DMS 273 (cell line): ENCODE measurements at regions not wholly inside any gene's neighbourhood (a gene's known extent, or its start where the extent isn't known, plus 50 kb on each side); places are given as distances from the start of the nearest gene placed in this dataset.
"Not testable (repeated sequence)": the region's sequence is repeated elsewhere in the genome, so short reads cannot be mapped to it uniquely, and the experiment has no call there.

Source experiments
- DNase-seq: peaks from one replicate; lab custom pipeline; 2025; ENCODE audit not compliant: unreplicated experiment; lab: John Stamatoyannopoulos, UW

DNA sequence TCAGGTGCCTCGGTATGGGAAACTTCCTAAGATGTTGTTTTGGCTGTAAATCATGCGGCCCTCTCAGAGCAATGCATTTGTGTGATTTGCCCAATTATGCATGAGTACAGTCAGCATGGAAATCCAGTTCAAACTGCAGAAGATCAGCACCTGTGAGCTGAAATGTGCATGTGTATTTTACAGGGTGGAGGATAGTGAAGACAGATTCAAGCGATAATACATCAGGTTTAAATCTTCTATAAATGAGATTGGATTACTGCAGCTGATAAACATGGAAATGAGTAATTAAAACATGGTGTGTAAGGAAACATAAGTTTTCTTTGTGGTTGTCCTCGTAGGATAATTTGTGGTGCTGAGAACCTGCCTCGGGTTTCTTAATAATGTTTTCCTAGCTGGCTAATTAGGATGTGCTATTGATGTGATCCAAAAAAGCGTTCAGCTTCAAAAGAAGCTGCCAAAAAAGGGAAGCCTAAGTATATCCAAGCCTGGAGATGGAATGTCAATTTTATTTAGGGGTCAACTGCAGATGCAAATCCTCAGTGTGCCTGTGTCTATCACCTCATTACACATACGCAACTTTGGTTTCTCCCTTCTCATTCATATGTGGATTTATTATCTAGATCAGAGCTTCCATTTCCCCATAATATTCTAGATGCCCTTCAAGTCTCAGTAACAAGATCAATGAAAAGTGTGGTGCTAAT is 117.1 kb upstream of the CCDC28A start:
- no peak for DNase-seq

DNA sequence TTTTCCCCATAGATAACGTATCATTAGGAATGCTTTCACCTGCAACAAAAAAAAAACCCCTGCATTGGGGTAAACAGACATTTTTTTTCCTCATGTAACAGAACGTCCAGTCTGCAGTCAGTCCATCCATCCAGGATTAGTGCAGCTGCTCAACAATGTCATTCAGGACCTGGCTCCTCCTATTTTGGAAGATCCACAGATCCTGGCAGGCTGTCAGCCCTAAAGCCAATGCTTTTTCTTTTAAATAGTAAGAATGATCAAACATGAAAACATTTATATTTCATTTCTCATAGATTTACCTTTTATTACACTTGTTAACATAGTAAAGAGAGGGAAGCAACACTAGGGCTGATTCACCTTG is 116.5 kb upstream of the CCDC28A start:
- peak; percentile 40 for DNase-seq

DNA sequence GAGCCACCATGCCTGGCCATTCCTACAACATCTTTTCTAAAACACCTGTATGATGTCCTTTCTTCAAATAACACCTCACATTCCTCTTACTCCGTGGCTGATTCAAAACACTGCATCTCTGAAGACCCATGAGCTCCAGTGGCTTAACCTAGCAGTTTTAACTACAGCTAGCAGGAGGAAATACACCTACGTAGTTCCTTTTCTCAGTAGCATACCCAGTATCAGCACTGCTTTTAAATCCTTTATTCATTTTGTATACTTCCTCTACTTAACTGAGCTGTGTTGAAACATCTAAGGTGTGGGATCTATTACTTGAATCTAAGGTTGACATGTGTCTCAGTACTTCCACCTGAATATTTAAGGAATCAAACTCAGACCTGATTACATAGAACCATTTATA is 113.6 kb upstream of the CCDC28A start:
- DNase-seq = no peak

DNA sequence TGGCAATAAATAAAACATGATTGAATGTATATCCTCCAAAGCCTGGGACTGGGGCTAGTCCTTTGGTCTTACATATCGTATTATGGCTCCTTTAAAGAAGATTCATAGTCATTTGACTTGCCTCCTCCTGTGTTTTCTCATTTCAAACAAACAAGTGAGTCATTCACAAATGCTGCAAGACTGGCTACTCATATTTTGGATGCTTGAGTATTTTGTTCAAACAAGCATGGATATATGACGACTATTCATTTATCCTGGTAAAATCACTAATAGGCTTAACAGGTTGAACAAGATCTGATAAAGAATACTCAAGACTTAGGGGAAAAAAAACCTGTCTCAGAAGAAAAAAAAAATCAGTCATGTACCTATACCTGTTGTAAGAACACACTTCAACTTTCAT is 111.1 kb upstream of the CCDC28A start:
- DNase-seq = no peak

DNA sequence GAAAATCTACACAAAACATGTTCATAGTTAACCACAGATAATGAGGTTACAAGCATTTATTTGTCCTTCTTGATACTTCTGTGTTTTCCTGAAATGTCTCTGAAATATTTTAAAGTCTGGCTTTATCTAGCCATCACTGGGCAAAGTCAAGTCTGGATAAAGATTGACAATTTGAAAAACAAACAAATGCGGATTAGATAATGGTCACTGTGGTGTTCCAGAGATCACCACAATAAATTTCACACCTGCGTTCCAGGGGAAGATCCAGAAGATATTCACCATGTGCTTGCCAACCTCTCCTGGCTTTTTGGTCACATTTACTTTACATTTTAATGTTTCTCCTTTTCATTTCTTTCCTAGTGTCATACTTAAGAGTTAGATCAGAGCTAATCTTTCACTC is 109.7 kb upstream of the CCDC28A start:
- DNase-seq = no peak

DNA sequence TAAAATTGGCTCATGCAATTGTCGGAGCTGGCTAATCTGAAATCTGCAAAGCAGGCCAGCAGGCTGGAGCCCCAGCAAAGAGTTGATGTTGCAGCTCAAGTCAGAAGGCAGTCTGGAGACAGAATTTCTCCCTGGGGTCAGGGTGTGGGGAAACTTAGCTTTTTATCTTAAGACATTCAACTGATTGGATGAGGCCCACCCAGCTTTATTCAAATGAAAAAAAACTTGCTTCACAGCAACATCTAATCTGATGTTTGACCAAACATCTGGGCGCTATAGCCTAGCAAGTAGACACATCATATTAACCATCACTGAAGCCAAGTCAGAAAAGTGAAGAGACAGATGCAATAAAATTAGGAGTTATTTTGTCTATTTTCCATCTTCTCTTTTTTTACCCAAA is 108.8 kb upstream of the CCDC28A start:
- DNase-seq = no peak

DNA sequence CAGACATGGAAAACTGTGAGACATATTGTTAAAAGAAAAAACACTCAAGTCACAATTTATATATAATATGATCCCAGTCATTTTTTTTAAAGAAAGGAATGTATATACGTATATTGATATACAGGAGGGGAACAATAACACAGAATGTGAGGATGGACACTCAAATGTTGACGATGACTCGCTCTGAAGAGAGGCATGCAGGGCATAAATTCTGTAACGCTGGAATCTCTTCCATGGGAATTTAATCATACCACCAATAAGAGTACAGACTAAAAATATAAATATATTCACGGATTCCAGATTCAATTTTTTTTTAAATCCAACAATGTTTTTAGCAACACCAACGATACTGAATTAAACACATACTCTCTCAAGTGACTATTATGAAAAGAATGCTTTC is 106.9 kb upstream of the CCDC28A start:
- no peak for DNase-seq

DNA sequence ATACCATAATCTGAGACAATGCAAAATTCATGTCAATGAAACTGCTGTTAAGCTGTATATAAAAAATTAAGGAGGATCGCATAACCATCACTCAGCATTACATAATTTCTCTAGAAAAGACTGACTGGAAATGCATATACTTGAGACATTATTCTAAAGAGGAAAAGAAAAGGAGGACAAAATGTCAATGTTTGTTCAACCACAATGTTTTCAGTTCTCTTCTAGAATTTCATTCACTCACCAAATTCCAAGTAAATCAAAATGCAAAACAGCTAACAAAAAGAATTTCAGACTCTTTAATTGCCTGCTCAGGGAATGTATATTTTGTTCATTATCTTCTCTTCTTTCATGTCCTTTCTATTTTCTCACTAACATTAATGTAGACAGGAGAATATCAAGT is 106.2 kb upstream of the CCDC28A start:
- DNase-seq = no peak

DNA sequence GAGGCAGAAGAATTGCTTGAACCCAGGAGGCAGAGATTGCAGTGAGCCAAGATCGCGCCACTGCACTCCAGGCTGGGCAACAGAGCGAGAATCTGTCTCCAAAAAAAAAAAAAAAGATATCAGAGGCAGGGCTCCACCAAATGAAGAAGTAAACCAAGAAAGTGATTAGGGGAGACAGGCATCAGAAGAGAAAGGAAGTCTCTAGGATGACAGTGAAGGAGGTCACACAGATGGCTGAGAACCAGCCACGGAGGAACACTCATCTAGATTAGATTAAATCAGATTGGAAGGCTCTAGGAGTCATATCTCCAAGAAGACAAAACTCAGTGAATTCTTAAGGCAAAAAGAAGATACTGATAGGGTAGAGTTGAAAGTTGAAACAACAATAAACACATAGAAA is 102.2 kb upstream of the CCDC28A start:
- DNase-seq = no peak

DNA sequence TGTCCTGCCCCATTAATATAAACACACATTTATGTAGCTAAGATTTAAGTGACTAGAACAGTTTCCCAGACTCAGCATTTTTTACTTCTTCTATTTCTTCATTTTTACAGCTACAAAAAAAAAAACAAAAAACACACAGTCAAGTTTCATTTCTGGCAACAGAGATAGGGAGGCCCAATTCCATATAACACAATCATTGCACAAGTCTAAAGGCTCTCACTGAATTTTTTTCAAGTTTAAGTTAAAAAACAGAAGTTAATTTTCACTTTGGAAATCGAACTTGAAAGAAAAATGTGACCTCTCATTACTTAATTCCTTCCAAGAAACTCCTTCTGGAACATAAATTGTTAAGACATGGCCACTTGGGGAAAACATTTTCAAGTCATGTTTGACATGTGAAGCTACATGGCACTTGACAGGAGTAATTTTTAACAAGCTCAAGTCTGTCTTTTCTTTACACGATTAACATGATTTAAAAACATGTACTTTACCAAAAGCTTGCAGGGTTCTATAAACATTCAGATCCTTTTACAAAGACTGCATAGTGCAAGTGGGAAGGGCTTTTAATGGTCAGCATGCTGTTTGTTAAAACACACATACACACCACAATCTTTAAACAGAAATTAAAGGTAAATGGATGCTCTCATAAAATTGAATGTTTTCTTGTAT is 100.1 kb upstream of the CCDC28A start:
- DNase-seq = no peak

DNA sequence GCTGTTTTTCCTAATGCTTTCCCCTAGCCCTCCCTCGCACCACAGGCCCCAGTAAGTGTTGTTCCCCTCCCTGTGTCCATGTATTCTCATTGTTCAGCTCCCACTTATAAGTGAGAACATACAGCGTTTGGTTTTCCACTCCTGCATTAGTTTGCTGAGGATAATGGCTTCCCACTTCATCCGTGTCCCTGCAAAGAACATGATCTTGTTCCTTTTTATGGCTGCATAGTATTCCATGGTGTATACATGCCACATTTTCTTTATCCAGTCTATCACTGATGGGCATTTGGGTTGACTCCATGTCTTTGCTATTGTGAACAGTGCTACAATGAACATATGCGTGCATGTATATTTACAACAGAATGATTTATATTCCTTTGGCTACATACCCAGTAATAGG is 99.1 kb upstream of the CCDC28A start:
- not testable (repeated sequence) for DNase-seq

DNA sequence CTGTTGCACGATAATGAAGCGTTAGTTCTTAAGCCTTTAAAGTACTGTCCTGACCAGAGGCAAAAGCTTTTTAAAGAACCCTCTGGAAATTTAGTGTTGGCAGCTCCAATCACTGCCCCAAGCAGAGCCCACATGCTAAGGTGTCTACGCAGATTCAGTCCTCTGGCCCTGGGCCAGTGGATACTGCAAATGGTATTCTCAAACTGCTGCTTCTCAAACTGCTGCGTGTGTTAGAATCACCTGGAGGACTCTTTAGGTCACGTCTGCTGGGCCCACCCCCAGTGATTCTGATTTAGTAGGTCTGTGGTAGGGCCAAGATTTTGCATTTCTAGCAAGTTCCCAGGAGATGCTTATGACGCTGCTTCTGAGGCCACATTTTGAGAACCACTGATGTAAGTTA is 96.0 kb upstream of the CCDC28A start:
- DNase-seq = peak; percentile 74

DNA sequence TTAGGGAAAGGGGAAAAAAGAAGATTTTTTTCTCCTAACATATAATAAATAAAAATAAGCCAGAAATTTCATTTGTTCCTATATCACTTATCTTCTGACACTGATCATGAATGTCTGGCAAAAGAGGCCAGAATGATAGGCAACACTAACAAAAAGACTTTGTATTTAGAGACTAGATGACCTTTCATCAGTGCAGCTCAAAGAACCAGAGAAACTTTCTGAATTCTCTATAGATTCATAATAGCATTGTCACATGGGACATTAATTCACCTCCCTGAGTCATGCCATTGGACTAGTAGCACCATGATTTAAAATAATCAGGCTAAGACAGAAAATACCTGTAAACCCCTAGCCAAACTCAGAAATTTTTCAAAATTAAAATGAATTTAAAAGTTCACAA is 95.4 kb upstream of the CCDC28A start:
- DNase-seq = no peak

DNA sequence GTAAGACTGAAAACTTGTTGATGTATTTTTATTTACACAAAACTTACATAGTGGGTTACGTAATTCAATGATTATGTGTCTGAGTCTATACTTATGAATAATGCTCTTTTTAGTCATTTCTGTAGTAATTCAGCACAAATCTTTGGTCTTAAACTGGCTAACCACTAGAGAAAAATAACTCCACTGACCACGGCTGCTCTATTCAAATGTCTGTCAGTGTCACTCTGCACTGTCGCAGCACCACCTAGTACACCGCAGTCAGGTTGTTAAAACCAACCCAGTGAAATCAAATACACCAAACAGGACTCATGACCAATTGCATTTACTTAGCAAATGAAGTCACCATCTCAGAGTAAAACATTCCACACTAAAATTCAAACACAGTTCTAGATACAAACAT is 93.5 kb upstream of the CCDC28A start:
- DNase-seq = peak; percentile 26

DNA sequence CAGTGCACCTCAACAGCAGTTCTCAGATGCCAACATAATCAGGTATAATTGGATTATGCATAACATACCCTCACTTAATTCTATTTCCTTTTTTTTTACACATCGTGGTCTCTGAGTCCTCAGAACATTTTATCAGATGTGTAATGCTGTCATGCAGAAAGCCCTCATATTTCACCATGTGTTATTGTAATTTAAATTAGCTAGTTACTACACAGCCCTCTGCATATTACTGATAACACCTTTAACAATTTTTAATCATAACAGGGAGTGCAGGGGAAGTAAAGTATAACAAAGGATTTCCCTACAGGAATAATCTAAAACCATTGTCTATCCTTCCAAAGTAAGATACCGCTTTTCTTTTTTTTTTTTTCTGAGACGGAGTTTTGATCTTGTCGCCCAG is 91.9 kb upstream of the CCDC28A start:
- no peak for DNase-seq

DNA sequence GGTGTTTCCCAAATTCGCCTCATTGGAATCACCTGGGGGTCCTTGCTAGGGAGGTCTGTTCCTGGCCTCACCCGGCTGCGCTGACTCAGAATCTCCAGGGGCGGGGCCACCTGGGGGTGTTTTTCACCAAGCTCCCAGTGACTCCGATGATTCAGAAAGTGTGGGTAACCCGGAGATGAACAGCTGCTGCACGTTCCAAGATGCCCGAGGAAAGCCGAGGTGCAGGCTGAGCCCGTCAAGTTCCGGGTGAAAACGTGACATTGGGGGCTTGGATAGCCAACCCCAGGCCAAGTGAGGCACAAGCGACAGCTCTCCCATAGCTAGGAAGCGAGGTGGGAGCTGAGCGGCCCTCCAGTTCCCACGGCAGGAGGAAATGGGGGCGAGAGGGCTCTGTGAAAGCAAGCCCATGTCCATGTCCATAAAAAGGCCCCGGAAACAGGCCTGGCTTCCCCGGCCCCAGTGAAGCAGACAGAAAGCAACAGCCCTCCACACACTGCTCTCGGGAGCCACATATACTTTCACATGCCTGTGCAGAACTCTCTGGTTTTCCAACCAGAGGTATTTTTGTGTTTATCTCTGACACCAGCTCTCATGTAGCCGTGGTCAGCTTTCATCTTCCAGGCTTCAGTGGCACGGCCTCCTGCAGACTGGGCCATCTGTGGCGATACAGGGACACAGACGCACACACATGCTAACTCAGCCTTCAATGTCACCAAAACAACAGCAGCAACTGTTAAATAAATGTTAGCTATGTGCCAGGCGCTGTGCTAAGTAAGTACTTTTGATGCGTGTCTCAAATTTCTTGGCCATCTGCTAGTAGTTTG is 90.7 kb upstream of the CCDC28A start:
- peak; percentile 98 for DNase-seq

DNA sequence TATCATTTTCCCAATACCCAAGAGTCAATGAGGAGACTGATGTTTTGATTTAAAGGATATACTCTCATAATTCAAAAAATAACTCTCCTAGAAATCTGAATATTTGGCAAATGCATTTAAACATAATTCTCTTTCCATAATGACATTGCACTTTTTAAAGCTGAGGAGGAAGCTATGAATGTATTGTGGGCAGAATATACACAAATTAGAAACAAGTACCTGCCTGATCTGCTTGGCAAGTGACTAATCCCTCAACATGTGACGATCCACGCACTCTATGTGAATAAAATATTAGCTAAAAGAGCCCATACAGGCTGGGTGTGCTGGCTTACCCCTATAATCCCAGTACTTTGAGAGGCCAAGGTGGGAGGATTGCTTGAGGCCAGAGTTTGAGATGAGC is 88.3 kb upstream of the CCDC28A start:
- no peak for DNase-seq

DNA sequence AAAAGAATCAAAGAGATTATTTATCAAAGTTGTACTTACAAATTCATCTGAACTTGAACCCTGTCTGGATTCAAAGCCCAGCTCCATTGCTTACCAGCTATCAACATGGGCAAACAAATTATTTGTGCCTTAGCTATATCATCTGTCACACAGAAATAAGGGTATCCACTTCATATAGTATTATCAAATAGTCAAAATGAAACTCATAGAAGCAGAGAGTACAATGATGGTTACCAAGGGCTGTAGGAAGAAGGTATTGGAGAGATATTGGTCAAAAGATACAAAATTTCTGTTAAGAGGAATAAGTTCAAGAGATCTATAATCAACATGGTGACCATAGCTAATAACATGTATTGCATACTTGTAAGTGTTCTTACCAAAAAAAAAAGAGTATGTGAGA is 87.8 kb upstream of the CCDC28A start:
- DNase-seq = no peak

DNA sequence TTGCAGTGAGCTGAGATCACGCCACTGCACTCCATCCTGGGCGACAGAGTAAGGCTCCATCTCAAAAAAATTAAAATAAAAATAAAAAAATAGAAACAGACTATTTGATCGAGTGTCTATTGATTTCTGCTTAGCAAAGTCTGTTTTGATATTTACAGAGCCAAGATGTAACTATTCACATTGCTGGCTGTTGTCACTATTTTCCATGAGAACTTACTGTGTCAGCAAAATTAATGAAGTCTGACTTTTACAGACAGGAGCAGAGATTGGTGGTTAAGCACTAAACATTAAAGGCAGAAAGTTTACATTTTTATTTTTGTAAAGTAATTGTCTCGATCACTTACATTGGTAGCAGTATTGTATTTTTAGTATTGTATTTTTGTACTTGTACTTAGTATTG is 85.0 kb upstream of the CCDC28A start:
- no peak for DNase-seq

DNA sequence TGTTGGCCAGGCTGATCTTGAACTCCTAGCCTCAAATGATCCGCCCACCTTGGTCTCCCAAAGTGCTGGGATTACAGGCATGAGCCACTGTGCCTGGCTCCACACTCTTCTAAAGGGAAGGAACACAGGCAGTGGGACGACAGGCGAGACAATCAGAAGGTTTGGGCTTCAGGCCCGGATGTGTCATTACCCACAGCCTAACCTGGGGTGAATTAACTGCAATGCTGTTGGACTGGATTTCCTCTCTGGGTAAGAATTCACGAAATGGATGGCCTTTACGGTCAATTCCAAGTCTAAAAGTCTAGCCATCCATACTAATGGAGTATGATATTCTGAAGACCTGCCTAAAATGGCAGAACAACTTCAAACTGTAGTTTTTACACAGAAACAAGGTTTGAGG is 83.7 kb upstream of the CCDC28A start:
- no peak for DNase-seq

DNA sequence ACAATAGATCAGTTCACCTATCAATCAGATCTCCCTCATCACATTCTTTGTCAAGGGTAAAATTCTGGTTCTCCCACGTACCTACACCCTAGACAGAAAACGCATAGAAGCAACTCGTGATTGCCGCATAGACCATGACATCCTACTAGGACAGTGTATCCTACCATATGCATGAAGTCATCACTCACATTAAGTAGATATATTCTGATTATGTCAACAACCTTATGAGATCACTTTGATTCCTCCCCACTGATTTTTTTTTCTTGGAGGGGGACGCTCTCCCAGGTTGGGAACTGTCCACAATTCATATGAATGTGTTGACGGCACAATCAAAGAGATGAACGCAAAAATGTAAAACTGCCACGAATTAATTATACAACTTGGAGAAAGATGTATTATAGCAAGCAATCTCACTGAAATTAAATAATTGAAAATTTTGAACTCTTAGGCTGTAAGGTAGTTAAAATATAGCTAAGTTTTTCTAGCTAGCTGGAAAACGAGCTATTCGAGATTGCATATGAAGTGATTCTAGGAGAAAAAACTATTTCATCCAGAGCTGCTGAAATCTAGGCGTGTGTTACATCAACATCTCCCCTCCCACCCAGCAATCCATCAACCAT is 82.5 kb upstream of the CCDC28A start:
- DNase-seq = peak; percentile 20

DNA sequence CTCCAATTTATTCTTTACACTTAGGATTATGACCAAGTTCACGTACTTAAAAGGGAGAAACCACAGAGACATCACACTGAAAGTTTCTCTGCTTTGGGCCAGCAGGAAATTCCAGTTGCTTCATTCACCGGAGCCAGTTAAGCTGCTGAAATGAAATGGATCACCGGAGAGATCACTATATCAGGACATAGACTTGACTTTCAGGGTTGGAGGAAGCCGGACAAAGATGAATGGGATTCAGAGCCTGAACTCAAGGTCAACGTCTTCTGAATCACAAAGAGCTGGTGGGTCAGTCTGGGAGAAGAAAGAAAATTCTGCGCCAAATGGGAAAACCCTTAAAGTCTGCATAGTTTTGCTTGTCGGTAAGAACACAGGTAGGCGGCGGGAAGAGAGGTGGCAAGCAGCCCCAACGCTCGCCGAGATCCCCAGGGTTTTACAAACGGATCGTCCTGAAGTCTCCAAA is 81.9 kb upstream of the CCDC28A start:
- peak; percentile 64 for DNase-seq
